ENCODE measurements at regions not wholly inside any gene's neighbourhood (a gene's known extent, or its start where the extent isn't known, plus 50 kb on each side); places are given as distances from the start of the nearest gene placed in this dataset.

- H3K9me3 ChIP-seq = no peaks in the 10 kb centered on the region
- intact Hi-C loops (cut with DNase I; ENCODE audit: low total_unique reads) = no loop called here
- H3K4me1 ChIP-seq = no peaks in the 10 kb centered on the region
- no peak overlapping the region for H3K27ac ChIP-seq
- DNase-seq = no peak
- no peak for TF ChIP-seq CTCF (IDR thresholded peaks at IDR 0.05 in 8 of 11, conservative IDR thresholded peaks at IDR 0.05 in 3 of 11)
- TF ChIP-seq POLR2AphosphoS5 (IDR thresholded peaks at IDR 0.05) = no peak
- no peak for TF ChIP-seq POLR2A (IDR thresholded peaks at IDR 0.05)
- no peak overlapping the region for H3K4me3 ChIP-seq
- WGBS, 5 donors = 69 to 84% (median 77%) methylated on average over 6 of the region's 6 CpGs
- H3K27me3 ChIP-seq (replicated peaks in 1 of 7) = no peaks in the 10 kb centered on the region
- no peaks in the 10 kb centered on the region for H3K36me3 ChIP-seq
Observed at GRCh38 chr6:2429460-2429859, 184.1 kb upstream of the GMDS start.

- Histone ChIP-seq H3K4me1 (no peaks in the 10 kb centered on the region), H3K27me3 (replicated peaks in 1 of 7) (no peaks in the 10 kb centered on the region), H3K9me3 (no peaks in the 10 kb centered on the region), H3K27ac (no peak overlapping the region), H3K4me3 (no peak overlapping the region), H3K36me3 (no peaks in the 10 kb centered on the region)
- DNase-seq = no peak
- intact Hi-C loops (cut with DNase I; ENCODE audit: low total_unique reads) = no loop called here
- TF ChIP-seq CTCF (IDR thresholded peaks at IDR 0.05 in 8 of 11, conservative IDR thresholded peaks at IDR 0.05 in 3 of 11) (no peak), POLR2A (IDR thresholded peaks at IDR 0.05) (no peak), POLR2AphosphoS5 (IDR thresholded peaks at IDR 0.05) (no peak)
- 86 to 100% (median 97%) methylated on average over 1 of the region's 1 CpG for WGBS, 5 donors
Observed at GRCh38 chr6:2429032-2429431, 183.6 kb upstream of the GMDS start.

- WGBS, 5 donors = 80 to 85% (median 83%) methylated on average over 3 of the region's 3 CpGs
- no peak for TF ChIP-seq POLR2AphosphoS5 (IDR thresholded peaks at IDR 0.05)
- no peaks in the 10 kb centered on the region for H3K9me3 ChIP-seq
- no peak for DNase-seq
- no peak overlapping the region for H3K27ac ChIP-seq
- H3K36me3 ChIP-seq = no peaks in the 10 kb centered on the region
- H3K4me3 ChIP-seq = no peak overlapping the region
- intact Hi-C loops (cut with DNase I; ENCODE audit: low total_unique reads) = no loop called here
- H3K27me3 ChIP-seq (replicated peaks in 1 of 7) = no peaks in the 10 kb centered on the region
- H3K4me1 ChIP-seq = no peaks in the 10 kb centered on the region
Observed at GRCh38 chr6:2426561-2427340, 181.3 kb upstream of the GMDS start.

- Histone ChIP-seq H3K4me3 (no peak overlapping the region), H3K9me3 (no peaks in the 10 kb centered on the region), H3K36me3 (no peaks in the 10 kb centered on the region), H3K4me1 (no peaks in the 10 kb centered on the region), H3K27me3 (replicated peaks in 1 of 7) (no peaks in the 10 kb centered on the region), H3K27ac (no peak overlapping the region)
- 60 to 86% (median 65%) methylated on average over 1 of the region's 1 CpG for WGBS, 5 donors
- no peak for DNase-seq
- TF ChIP-seq CTCF (IDR thresholded peaks at IDR 0.05 in 8 of 11, conservative IDR thresholded peaks at IDR 0.05 in 3 of 11) = no peak
- no peak for TF ChIP-seq POLR2AphosphoS5 (IDR thresholded peaks at IDR 0.05)
- TF ChIP-seq POLR2A (IDR thresholded peaks at IDR 0.05) = no peak
- intact Hi-C loops (cut with DNase I; ENCODE audit: low total_unique reads) = no loop called here
Observed at GRCh38 chr6:2416128-2416712, 170.8 kb upstream of the GMDS start.
